ENCODE measurements at regions not wholly inside any gene's neighbourhood (a gene's known extent, or its start where the extent isn't known, plus 50 kb on each side); places are given as distances from the start of the nearest gene placed in this dataset.

DNA sequence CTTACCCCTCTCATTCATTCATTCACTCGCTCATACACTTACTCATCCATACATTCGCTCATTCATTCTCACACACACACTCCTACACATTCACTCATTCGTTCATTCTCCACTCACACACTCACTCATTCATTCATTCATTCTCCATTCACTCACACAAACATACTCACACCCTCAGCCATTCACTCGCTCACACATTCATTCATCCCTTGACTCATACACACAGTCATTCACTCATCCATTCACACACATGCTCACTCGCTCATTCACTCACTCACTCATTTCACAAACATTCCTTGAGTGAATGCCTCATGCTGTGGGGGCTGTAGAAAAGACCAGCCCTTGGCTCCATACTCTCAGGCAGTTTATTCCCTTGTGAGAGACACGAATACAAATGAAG lies 151.1 kb upstream of the MAMLD1 start:
- H4K5ac ChIP-seq (ENCODE audit: insufficient read length, low read depth, low read length) = no peak overlapping the region
- H3K18ac ChIP-seq (ENCODE audit: insufficient read length, low read depth, low read length) = no peak overlapping the region
- no peak overlapping the region for H4K91ac ChIP-seq (ENCODE audit: insufficient read length, low read depth, low read length)
- no peak overlapping the region for H3T11ph ChIP-seq (ENCODE audit: low read length)
- H4K20me1 ChIP-seq (ENCODE audit: control insufficient read depth, insufficient read depth, insufficient read length) = no peaks in the 10 kb centered on the region
- no peak overlapping the region for H2AK5ac ChIP-seq (ENCODE audit: insufficient read length, low read length)
- H2BK15ac ChIP-seq (ENCODE audit: low read depth, low read length) = no peak overlapping the region
- H4K8ac ChIP-seq (replicated peaks; ENCODE audit: insufficient read length, low read depth, low read length) = no peak overlapping the region
- no peaks in the 10 kb centered on the region for H3K79me1 ChIP-seq (ENCODE audit: insufficient read depth, low read depth, low read length, poor library complexity, severe bottlenecking)
- H3K4me1 Mint-ChIP-seq = peaks cover 4 to 5% of the 10 kb centered on the region in 2 experiments
- H3K4ac ChIP-seq (ENCODE audit: low read depth, low read length) = no peak overlapping the region
- H3K56ac ChIP-seq (ENCODE audit: insufficient read length, low read depth, low read length) = no peak overlapping the region
- H3K9ac ChIP-seq (ENCODE audit: extremely low read depth, insufficient read length, low read length) = no peak overlapping the region
- H3K27me3 Mint-ChIP-seq (ENCODE audit: low read depth) = peaks cover 3% of the 10 kb centered on the region
- no peak overlapping the region for H3K4me2 ChIP-seq (ENCODE audit: insufficient read depth, insufficient read length, low read length)
- no peak overlapping the region for H2BK12ac ChIP-seq (ENCODE audit: insufficient read length, low read depth, low read length)
- H3K9me3 Mint-ChIP-seq = peaks cover 40 to 47% of the 10 kb centered on the region in 2 experiments
- no peaks in the 10 kb centered on the region; a peak in 1 of 7 replicates for H3K36me3 Mint-ChIP-seq (ENCODE audit: insufficient read depth in 1 of 3, low read depth in 3 of 3)
- no peak overlapping the region for H2BK5ac ChIP-seq (ENCODE audit: insufficient read length, low read length)
- no peak for DNase-seq
- no peaks in the 10 kb centered on the region for H3K9me3 ChIP-seq (ENCODE audit: control insufficient read depth, low read depth, low read length)
- H2BK120ac ChIP-seq (ENCODE audit: low read depth, low read length, poor library complexity, severe bottlenecking) = no peak overlapping the region
- H3K27ac ChIP-seq (ENCODE audit: insufficient read length, low read depth, low read length) = no peak overlapping the region
- no peak overlapping the region for H3K4me3 Mint-ChIP-seq
- no peaks in the 10 kb centered on the region for H3K79me2 ChIP-seq (ENCODE audit: insufficient read depth, low read length)
- H3K4me1 ChIP-seq (ENCODE audit: insufficient read depth, low read length) = no peaks in the 10 kb centered on the region
- no peak overlapping the region for H2BK20ac ChIP-seq (ENCODE audit: low read depth, low read length, poor library complexity, severe bottlenecking)
- no peaks in the 10 kb centered on the region for H3K23me2 ChIP-seq (ENCODE audit: insufficient read length, low read depth, low read length, poor library complexity, severe bottlenecking)
- H3K27me3 ChIP-seq (ENCODE audit: insufficient read depth, low read length) = no peaks in the 10 kb centered on the region
- H3K23ac ChIP-seq (ENCODE audit: insufficient read length, low read depth, low read length) = no peak overlapping the region
- WGBS (ENCODE audit: extremely low coverage, insufficient read length, low lambda C conversion rate) = 100% methylated on average over 4 of the region's 6 CpGs
- TF ChIP-seq, protein P1, sequence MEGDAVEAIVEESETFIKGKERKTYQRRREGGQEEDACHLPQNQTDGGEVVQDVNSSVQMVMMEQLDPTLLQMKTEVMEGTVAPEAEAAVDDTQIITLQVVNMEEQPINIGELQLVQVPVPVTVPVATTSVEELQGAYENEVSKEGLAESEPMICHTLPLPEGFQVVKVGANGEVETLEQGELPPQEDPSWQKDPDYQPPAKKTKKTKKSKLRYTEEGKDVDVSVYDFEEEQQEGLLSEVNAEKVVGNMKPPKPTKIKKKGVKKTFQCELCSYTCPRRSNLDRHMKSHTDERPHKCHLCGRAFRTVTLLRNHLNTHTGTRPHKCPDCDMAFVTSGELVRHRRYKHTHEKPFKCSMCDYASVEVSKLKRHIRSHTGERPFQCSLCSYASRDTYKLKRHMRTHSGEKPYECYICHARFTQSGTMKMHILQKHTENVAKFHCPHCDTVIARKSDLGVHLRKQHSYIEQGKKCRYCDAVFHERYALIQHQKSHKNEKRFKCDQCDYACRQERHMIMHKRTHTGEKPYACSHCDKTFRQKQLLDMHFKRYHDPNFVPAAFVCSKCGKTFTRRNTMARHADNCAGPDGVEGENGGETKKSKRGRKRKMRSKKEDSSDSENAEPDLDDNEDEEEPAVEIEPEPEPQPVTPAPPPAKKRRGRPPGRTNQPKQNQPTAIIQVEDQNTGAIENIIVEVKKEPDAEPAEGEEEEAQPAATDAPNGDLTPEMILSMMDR (conservative IDR thresholded peaks at IDR 0.05) = no peak
- H3K27ac Mint-ChIP-seq = no peak overlapping the region
- no peak overlapping the region for H2AFZ ChIP-seq (ENCODE audit: low read length)
- H3K14ac ChIP-seq (ENCODE audit: insufficient read depth, low read length) = no peak overlapping the region
